NB4 (cell line): ENCODE measurements at regions not wholly inside any gene's neighbourhood (a gene's known extent, or its start where the extent isn't known, plus 50 kb on each side); places are given as distances from the start of the nearest gene placed in this dataset.

Experiments used
- POLR2A ChIP-seq: IDR thresholded peaks from 2 replicates; pipeline ENCODE4 v1.6.1; 2011; ENCODE audit warnings: mild to moderate bottlenecking; ENCODE audit not compliant: insufficient read length; ENCODE audit errors: extremely low read depth
- TF ChIP-seq, protein P1 (sequence below): IDR thresholded peaks from one replicate; pipeline ENCODE4 v1.5.1; 2012; ENCODE audit warnings: low read depth, low read length

DNA sequence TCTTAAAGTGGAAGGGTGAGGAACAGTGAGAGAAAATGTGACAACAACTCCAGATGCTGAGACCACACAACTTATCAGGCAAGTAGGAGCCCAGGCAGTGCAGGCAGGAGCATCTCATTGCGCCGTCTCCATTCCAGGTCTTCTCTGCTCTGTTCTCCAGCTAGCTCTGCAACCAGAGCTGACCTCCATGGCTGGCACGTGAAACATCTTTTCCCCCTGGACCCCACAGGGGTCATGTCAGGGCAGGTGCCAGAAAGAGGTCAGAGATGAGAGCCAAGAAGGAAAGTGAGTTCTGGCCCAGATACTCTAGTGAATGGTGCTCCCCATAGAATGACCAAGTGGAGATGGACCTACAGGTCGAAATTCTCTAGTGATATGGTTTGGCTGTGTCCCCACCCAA is 281.4 kb downstream of the SMOC2 start:
- TF ChIP-seq, protein P1, sequence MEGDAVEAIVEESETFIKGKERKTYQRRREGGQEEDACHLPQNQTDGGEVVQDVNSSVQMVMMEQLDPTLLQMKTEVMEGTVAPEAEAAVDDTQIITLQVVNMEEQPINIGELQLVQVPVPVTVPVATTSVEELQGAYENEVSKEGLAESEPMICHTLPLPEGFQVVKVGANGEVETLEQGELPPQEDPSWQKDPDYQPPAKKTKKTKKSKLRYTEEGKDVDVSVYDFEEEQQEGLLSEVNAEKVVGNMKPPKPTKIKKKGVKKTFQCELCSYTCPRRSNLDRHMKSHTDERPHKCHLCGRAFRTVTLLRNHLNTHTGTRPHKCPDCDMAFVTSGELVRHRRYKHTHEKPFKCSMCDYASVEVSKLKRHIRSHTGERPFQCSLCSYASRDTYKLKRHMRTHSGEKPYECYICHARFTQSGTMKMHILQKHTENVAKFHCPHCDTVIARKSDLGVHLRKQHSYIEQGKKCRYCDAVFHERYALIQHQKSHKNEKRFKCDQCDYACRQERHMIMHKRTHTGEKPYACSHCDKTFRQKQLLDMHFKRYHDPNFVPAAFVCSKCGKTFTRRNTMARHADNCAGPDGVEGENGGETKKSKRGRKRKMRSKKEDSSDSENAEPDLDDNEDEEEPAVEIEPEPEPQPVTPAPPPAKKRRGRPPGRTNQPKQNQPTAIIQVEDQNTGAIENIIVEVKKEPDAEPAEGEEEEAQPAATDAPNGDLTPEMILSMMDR = no peak
- no peak for TF ChIP-seq POLR2A
